Adipocyte (in vitro differentiated cells): ENCODE measurements at regions not wholly inside any gene's neighbourhood (a gene's known extent, or its start where the extent isn't known, plus 50 kb on each side); places are given as distances from the start of the nearest gene placed in this dataset.

Experiments used
- DNase-seq: peaks from one replicate; pipeline ENCODE4 v3.0.0-alpha.2; 2015; ENCODE audit warnings: low read depth
- H3K27me3 ChIP-seq: replicated peaks from 2 replicates; pipeline ENCODE4 v1.7.0; 2013; ENCODE audit warnings: mild to moderate bottlenecking, low read length, moderate library complexity; ENCODE audit not compliant: control insufficient read depth, insufficient read depth
- H3K36me3 ChIP-seq: 2 replicates; pipeline ENCODE4 v1.7.0; 2013; ENCODE audit warnings: low read length, mild to moderate bottlenecking, moderate library complexity; ENCODE audit not compliant: control insufficient read depth, insufficient read depth, severe bottlenecking
- H3K4me1 ChIP-seq: 2 replicates; pipeline ENCODE4 v1.7.0; 2013; ENCODE audit warnings: mild to moderate bottlenecking, low read length, moderate library complexity; ENCODE audit not compliant: control insufficient read depth, insufficient read depth
- H3K4me3 ChIP-seq: 2 replicates; pipeline ENCODE4 v1.7.0; 2013; ENCODE audit warnings: mild to moderate bottlenecking, low read length, moderate library complexity
- H3K9ac ChIP-seq: 2 replicates; pipeline ENCODE4 v1.7.0; 2013; ENCODE audit warnings: mild to moderate bottlenecking, low read length, moderate library complexity
- H3K9me3 ChIP-seq: 2 replicates; pipeline ENCODE4 v1.7.0; 2013; ENCODE audit warnings: mild to moderate bottlenecking, low read length, moderate library complexity; ENCODE audit not compliant: control insufficient read depth

GRCh38 chr22:48800036-48800885 lies 1027.4 kb downstream of the BRD1 start:
- H3K36me3 ChIP-seq = no peaks in the 10 kb centered on the region
- H3K4me1 ChIP-seq = no peaks in the 10 kb centered on the region
- DNase-seq = no peak
- H3K9me3 ChIP-seq = no peaks in the 10 kb centered on the region
- H3K9ac ChIP-seq = no peak overlapping the region
- no peaks in the 10 kb centered on the region for H3K27me3 ChIP-seq
- H3K4me3 ChIP-seq = no peak overlapping the region

GRCh38 chr22:48799227-48799970 lies 1028.3 kb downstream of the BRD1 start:
- Histone ChIP-seq H3K4me3 (no peak overlapping the region), H3K9me3 (no peaks in the 10 kb centered on the region), H3K36me3 (no peaks in the 10 kb centered on the region), H3K27me3 (no peaks in the 10 kb centered on the region), H3K4me1 (no peaks in the 10 kb centered on the region), H3K9ac (no peak overlapping the region)
- DNase-seq = no peak

GRCh38 chr22:48798281-48799226 lies 1029.1 kb downstream of the BRD1 start:
- no peak for DNase-seq
- Histone ChIP-seq H3K9ac (no peak overlapping the region), H3K36me3 (no peaks in the 10 kb centered on the region), H3K4me3 (no peak overlapping the region), H3K27me3 (no peaks in the 10 kb centered on the region), H3K4me1 (no peaks in the 10 kb centered on the region), H3K9me3 (no peaks in the 10 kb centered on the region)

GRCh38 chr22:48797731-48798130 lies 1029.9 kb downstream of the BRD1 start:
- Histone ChIP-seq H3K9me3 (no peaks in the 10 kb centered on the region), H3K9ac (no peak overlapping the region), H3K4me1 (no peaks in the 10 kb centered on the region), H3K4me3 (no peak overlapping the region), H3K27me3 (no peaks in the 10 kb centered on the region), H3K36me3 (no peaks in the 10 kb centered on the region)
- no peak for DNase-seq

GRCh38 chr22:48796310-48797015 lies 1031.2 kb downstream of the BRD1 start:
- Histone ChIP-seq H3K4me3 (no peak overlapping the region), H3K4me1 (no peaks in the 10 kb centered on the region), H3K27me3 (no peaks in the 10 kb centered on the region), H3K9me3 (no peaks in the 10 kb centered on the region), H3K36me3 (no peaks in the 10 kb centered on the region), H3K9ac (no peak overlapping the region)
- DNase-seq = no peak

GRCh38 chr22:48795664-48796063 lies 1032.0 kb downstream of the BRD1 start:
- H3K4me3 ChIP-seq = no peak overlapping the region
- no peaks in the 10 kb centered on the region for H3K4me1 ChIP-seq
- H3K27me3 ChIP-seq = no peaks in the 10 kb centered on the region
- no peak for DNase-seq
- no peak overlapping the region for H3K9ac ChIP-seq
- no peaks in the 10 kb centered on the region for H3K9me3 ChIP-seq
- H3K36me3 ChIP-seq = no peaks in the 10 kb centered on the region

GRCh38 chr22:48794906-48795305 lies 1032.8 kb downstream of the BRD1 start:
- no peak for DNase-seq
- H3K9me3 ChIP-seq = no peaks in the 10 kb centered on the region
- H3K36me3 ChIP-seq = no peaks in the 10 kb centered on the region
- no peak overlapping the region for H3K4me3 ChIP-seq
- H3K9ac ChIP-seq = no peak overlapping the region
- H3K27me3 ChIP-seq = no peaks in the 10 kb centered on the region
- no peaks in the 10 kb centered on the region for H3K4me1 ChIP-seq

GRCh38 chr22:48793949-48794348 lies 1033.7 kb downstream of the BRD1 start:
- DNase-seq = no peak
- Histone ChIP-seq H3K4me1 (no peaks in the 10 kb centered on the region), H3K27me3 (no peaks in the 10 kb centered on the region), H3K4me3 (no peak overlapping the region), H3K9ac (no peak overlapping the region), H3K36me3 (no peaks in the 10 kb centered on the region), H3K9me3 (no peaks in the 10 kb centered on the region)

GRCh38 chr22:48786679-48786996 lies 1041.0 kb downstream of the BRD1 start:
- no peak overlapping the region for H3K4me3 ChIP-seq

GRCh38 chr22:48785792-48786678 lies 1041.6 kb downstream of the BRD1 start:
- no peak overlapping the region for H3K4me3 ChIP-seq
- H3K36me3 ChIP-seq = no peaks in the 10 kb centered on the region
- no peaks in the 10 kb centered on the region for H3K9me3 ChIP-seq
- no peak for DNase-seq
- H3K9ac ChIP-seq = no peak overlapping the region
- H3K27me3 ChIP-seq = no peaks in the 10 kb centered on the region
- no peaks in the 10 kb centered on the region for H3K4me1 ChIP-seq

More at GRCh38 chr22:48786679-48786996, 1041.0 kb downstream of the BRD1 start:
- no peaks in the 10 kb centered on the region for H3K27me3 ChIP-seq
- H3K9me3 ChIP-seq = no peaks in the 10 kb centered on the region
- H3K4me1 ChIP-seq = no peaks in the 10 kb centered on the region
- H3K36me3 ChIP-seq = no peaks in the 10 kb centered on the region
- no peak for DNase-seq
- no peak overlapping the region for H3K9ac ChIP-seq
